ENCODE measurements at regions not wholly inside any gene's neighbourhood (a gene's known extent, or its start where the extent isn't known, plus 50 kb on each side); places are given as distances from the start of the nearest gene placed in this dataset.

- TF ChIP-seq, protein P1, sequence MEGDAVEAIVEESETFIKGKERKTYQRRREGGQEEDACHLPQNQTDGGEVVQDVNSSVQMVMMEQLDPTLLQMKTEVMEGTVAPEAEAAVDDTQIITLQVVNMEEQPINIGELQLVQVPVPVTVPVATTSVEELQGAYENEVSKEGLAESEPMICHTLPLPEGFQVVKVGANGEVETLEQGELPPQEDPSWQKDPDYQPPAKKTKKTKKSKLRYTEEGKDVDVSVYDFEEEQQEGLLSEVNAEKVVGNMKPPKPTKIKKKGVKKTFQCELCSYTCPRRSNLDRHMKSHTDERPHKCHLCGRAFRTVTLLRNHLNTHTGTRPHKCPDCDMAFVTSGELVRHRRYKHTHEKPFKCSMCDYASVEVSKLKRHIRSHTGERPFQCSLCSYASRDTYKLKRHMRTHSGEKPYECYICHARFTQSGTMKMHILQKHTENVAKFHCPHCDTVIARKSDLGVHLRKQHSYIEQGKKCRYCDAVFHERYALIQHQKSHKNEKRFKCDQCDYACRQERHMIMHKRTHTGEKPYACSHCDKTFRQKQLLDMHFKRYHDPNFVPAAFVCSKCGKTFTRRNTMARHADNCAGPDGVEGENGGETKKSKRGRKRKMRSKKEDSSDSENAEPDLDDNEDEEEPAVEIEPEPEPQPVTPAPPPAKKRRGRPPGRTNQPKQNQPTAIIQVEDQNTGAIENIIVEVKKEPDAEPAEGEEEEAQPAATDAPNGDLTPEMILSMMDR (IDR thresholded peaks at IDR 0.05; ENCODE audit: low read depth, low read length): no peak
Observed at GRCh38 chr3:76178412-76178811, 393.1 kb upstream of the ZNF717 start.

GRCh38 chr3:76181213-76181612 is 395.9 kb upstream of the ZNF717 start:
- TF ChIP-seq, protein P1 (IDR thresholded peaks at IDR 0.05; ENCODE audit: low read depth, low read length): no peak
- no peak for DNase-seq (ENCODE audit: extremely low read depth, low read depth)

More at GRCh38 chr3:76178412-76178811, 393.1 kb upstream of the ZNF717 start:
- no peak for DNase-seq (ENCODE audit: extremely low read depth, low read depth)

DNA sequence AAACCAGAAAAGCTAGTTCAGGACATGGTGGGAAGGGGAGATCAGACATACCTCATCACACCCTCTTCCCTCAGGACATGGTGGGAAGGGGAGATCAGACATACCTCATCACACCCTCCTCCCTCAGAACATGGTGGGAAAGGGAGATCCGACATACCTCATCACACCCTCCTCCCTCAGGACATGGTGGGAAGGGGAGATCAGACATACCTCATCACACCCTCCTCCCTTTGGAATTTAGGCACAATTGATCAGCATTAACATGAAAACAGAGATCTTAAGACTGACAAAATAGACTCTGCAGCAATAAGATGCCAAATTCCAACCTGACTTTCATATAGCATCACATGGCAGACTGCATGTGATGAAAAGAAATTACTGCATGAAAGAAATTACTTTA is 412.7 kb upstream of the ZNF717 start:
- DNase-seq (ENCODE audit: extremely low read depth, low read depth): no peak
- TF ChIP-seq, protein P1 (IDR thresholded peaks at IDR 0.05; ENCODE audit: low read depth, low read length): no peak

GRCh38 chr3:76199382-76199781 is 414.0 kb upstream of the ZNF717 start:
- TF ChIP-seq, protein P1 (IDR thresholded peaks at IDR 0.05; ENCODE audit: low read depth, low read length): no peak
- no peak for DNase-seq (ENCODE audit: extremely low read depth, low read depth)

- TF ChIP-seq, protein P1 (IDR thresholded peaks at IDR 0.05; ENCODE audit: low read depth, low read length): no peak
- DNase-seq (ENCODE audit: extremely low read depth, low read depth): no peak
Observed at GRCh38 chr3:76203578-76203977, 418.2 kb upstream of the ZNF717 start.

- TF ChIP-seq, protein P1 (IDR thresholded peaks at IDR 0.05; ENCODE audit: low read depth, low read length): no peak
- DNase-seq (ENCODE audit: extremely low read depth, low read depth): no peak
Observed at GRCh38 chr3:76206346-76206745, 421.0 kb upstream of the ZNF717 start.

DNA sequence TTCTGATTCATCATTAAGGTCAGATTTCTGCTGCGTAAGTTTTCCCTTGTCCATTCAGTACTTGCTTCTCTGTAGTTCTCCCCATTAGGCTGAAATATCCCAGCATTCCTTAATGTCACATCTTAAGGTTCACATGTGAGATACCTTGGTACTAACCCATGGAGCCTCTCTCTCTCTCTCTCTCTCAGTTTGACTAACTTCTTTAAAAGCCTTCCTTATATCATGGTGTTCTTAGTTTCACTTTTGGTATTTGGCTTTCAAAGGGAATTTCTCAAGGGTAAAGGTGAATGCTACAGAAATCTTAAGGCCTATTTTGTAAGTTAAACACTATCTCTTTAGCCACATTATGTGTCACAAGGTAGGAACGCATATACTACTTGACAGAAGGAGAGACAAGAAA is 427.3 kb upstream of the ZNF717 start:
- TF ChIP-seq, protein P1 (IDR thresholded peaks at IDR 0.05; ENCODE audit: low read depth, low read length): no peak
- DNase-seq (ENCODE audit: extremely low read depth, low read depth): no peak

All from AG09319 (cell line).